ENCODE measurements at regions not wholly inside any gene's neighbourhood (a gene's known extent, or its start where the extent isn't known, plus 50 kb on each side); places are given as distances from the start of the nearest gene placed in this dataset.

GRCh38 chr1:194151056-194151455 lies 964.6 kb upstream of the B3GALT2 start:
- Histone ChIP-seq H3K4me1 (ENCODE audit: control insufficient read depth in 1 of 2, insufficient read depth in 2 of 2, low read length in 2 of 2) (no peaks in the 10 kb centered on the region), H3K27me3 (ENCODE audit: insufficient read depth, low read length) (no peaks in the 10 kb centered on the region), H3K36me3 (ENCODE audit: control insufficient read depth in 1 of 2, insufficient read depth in 2 of 2, low read length in 2 of 2) (no peaks in the 10 kb centered on the region), H3K4me3 (replicated peaks in 1 of 2; ENCODE audit: low read depth in 1 of 2, low read length in 2 of 2) (no peak overlapping the region), H3K27ac (ENCODE audit: low read depth, low read length) (no peak overlapping the region), H2AFZ (ENCODE audit: low read depth, low read length, poor library complexity, severe bottlenecking) (no peak overlapping the region), H3K4me2 (ENCODE audit: low read length) (no peak overlapping the region), H3K9ac (ENCODE audit: low read length) (no peak overlapping the region), H4K20me1 (ENCODE audit: insufficient read depth) (no peaks in the 10 kb centered on the region), H3K79me2 (ENCODE audit: insufficient read depth, low read length) (no peaks in the 10 kb centered on the region), H3K9me2 (ENCODE audit: insufficient read depth) (no peaks in the 10 kb centered on the region), H3K9me3 (ENCODE audit: control insufficient read depth in 1 of 2, insufficient read depth in 1 of 2, low read depth in 1 of 2, low read length in 2 of 2) (no peaks in the 10 kb centered on the region)
- intact Hi-C loops (cut with micrococcal nuclease): no loop called here
- POLR2A ChIA-PET: no interaction called here
- DNase-seq (ENCODE audit: low read depth, low spot score) (no peak), ATAC-seq (no peak)
- RAD21 ChIA-PET (ENCODE audit: low non-redundant PET in 1 of 2, low total read pairs in 2 of 2, uncharacterized antibody in 2 of 2, unreplicated experiment in 2 of 2): no interaction called here
- CTCF ChIA-PET: no interaction called here
- TF ChIP-seq EZH2phosphoT487 (IDR thresholded peaks at IDR 0.05; ENCODE audit: borderline replicate concordance) (no peak), RAD21 (IDR thresholded peaks at IDR 0.05; ENCODE audit: low read depth) (no peak), CTCF (IDR thresholded peaks at IDR 0.05 in 2 of 3, conservative IDR thresholded peaks at IDR 0.05 in 1 of 3; ENCODE audit: borderline replicate concordance in 1 of 3, insufficient read depth in 1 of 3, low read depth in 2 of 3, low read length in 2 of 3) (no peak), EZH2 (IDR thresholded peaks at IDR 0.05) (no peak), SP1 (IDR thresholded peaks at IDR 0.05; ENCODE audit: low read depth) (no peak), SIN3A (IDR thresholded peaks at IDR 0.05; ENCODE audit: low read depth) (no peak), ZBTB33 (IDR thresholded peaks at IDR 0.05; ENCODE audit: extremely low read depth, insufficient replicate concordance, low read length) (no peak), SRF (IDR thresholded peaks at IDR 0.05; ENCODE audit: low read depth) (no peak), YY1 (IDR thresholded peaks at IDR 0.05; ENCODE audit: extremely low read depth, insufficient replicate concordance, low read depth, low read length) (no peak), JUND (IDR thresholded peaks at IDR 0.05) (no peak), FOSL1 (IDR thresholded peaks at IDR 0.05; ENCODE audit: low read depth) (no peak), ZNF274 (IDR thresholded peaks at IDR 0.05; ENCODE audit: low read depth, low read length) (no peak), CEBPB (IDR thresholded peaks at IDR 0.05; ENCODE audit: low read depth) (no peak), CBX3 (IDR thresholded peaks at IDR 0.05; ENCODE audit: low read depth) (no peak), ATF3 (IDR thresholded peaks at IDR 0.05) (no peak)
- BruUV-seq (replicated peaks): no TSS peak

Measured in HCT116 (cell line).